ENCODE measurements at regions not wholly inside any gene's neighbourhood (a gene's known extent, or its start where the extent isn't known, plus 50 kb on each side); places are given as distances from the start of the nearest gene placed in this dataset.

GRCh38 chr10:107865691-107866090 is 701.2 kb upstream of the SORCS1 start:
- no peak overlapping the region for H2AFZ ChIP-seq (ENCODE audit: low read length)
- no peaks in the 10 kb centered on the region for H3K4me1 ChIP-seq (ENCODE audit: insufficient read depth, low read length, poor library complexity, severe bottlenecking)
- H4K20me1 ChIP-seq (ENCODE audit: insufficient read depth, low read length, poor library complexity, severe bottlenecking): no peaks in the 10 kb centered on the region
- no peak overlapping the region for H3K4me3 ChIP-seq (ENCODE audit: low read length, poor library complexity, severe bottlenecking)
- H3K9me2 ChIP-seq (replicated peaks; ENCODE audit: low read depth, low read length): no peaks in the 10 kb centered on the region
- H3K27me3 ChIP-seq (ENCODE audit: insufficient read depth, low read length, poor library complexity, severe bottlenecking): no peaks in the 10 kb centered on the region
- no peak for TF ChIP-seq CTCF (conservative IDR thresholded peaks at IDR 0.05; ENCODE audit: low read length)
- no peak for TF ChIP-seq EZH2phosphoT487 (IDR thresholded peaks at IDR 0.05; ENCODE audit: borderline replicate concordance)
- H3K36me3 ChIP-seq (ENCODE audit: insufficient read depth, low read length): no peaks in the 10 kb centered on the region
- H3K9ac ChIP-seq (ENCODE audit: low read depth, low read length, poor library complexity, severe bottlenecking): no peak overlapping the region
- H3K4me2 ChIP-seq (ENCODE audit: low read depth, low read length, poor library complexity, severe bottlenecking): no peak overlapping the region
- no peaks in the 10 kb centered on the region for H3K79me2 ChIP-seq (ENCODE audit: insufficient read depth, low read length)
- no peaks in the 10 kb centered on the region for H3F3A ChIP-seq (ENCODE audit: low read depth)
- no peaks in the 10 kb centered on the region for H3K9me3 ChIP-seq (ENCODE audit: insufficient read depth, low read depth, low read length)

- Histone ChIP-seq H4K20me1 (ENCODE audit: insufficient read depth, low read length, poor library complexity, severe bottlenecking) (no peaks in the 10 kb centered on the region), H3K9me2 (replicated peaks; ENCODE audit: low read depth, low read length) (no peaks in the 10 kb centered on the region), H3F3A (ENCODE audit: low read depth) (no peaks in the 10 kb centered on the region), H3K4me3 (ENCODE audit: low read length, poor library complexity, severe bottlenecking) (no peak overlapping the region), H3K9ac (ENCODE audit: low read depth, low read length, poor library complexity, severe bottlenecking) (no peak overlapping the region), H3K4me1 (ENCODE audit: insufficient read depth, low read length, poor library complexity, severe bottlenecking) (no peaks in the 10 kb centered on the region), H3K4me2 (ENCODE audit: low read depth, low read length, poor library complexity, severe bottlenecking) (no peak overlapping the region), H3K36me3 (ENCODE audit: insufficient read depth, low read length) (no peaks in the 10 kb centered on the region), H2AFZ (ENCODE audit: low read length) (no peak overlapping the region), H3K9me3 (ENCODE audit: insufficient read depth, low read depth, low read length) (no peaks in the 10 kb centered on the region), H3K79me2 (ENCODE audit: insufficient read depth, low read length) (no peaks in the 10 kb centered on the region), H3K27me3 (ENCODE audit: insufficient read depth, low read length, poor library complexity, severe bottlenecking) (no peaks in the 10 kb centered on the region)
- no peak for TF ChIP-seq EZH2phosphoT487 (IDR thresholded peaks at IDR 0.05; ENCODE audit: borderline replicate concordance)
- no peak for TF ChIP-seq CTCF (conservative IDR thresholded peaks at IDR 0.05; ENCODE audit: low read length)
These were observed 694.6 kb upstream of the SORCS1 start for GRCh38 chr10:107859065-107859464.

GRCh38 chr10:107856047-107856315 is 691.5 kb upstream of the SORCS1 start:
- no peaks in the 10 kb centered on the region for H3K9me2 ChIP-seq (replicated peaks; ENCODE audit: low read depth, low read length)
- H3K79me2 ChIP-seq (ENCODE audit: insufficient read depth, low read length): no peaks in the 10 kb centered on the region
- H3K9ac ChIP-seq (ENCODE audit: low read depth, low read length, poor library complexity, severe bottlenecking): no peak overlapping the region
- H3K9me3 ChIP-seq (ENCODE audit: insufficient read depth, low read depth, low read length): no peaks in the 10 kb centered on the region
- no peaks in the 10 kb centered on the region for H3F3A ChIP-seq (ENCODE audit: low read depth)
- no peaks in the 10 kb centered on the region for H3K36me3 ChIP-seq (ENCODE audit: insufficient read depth, low read length)
- H4K20me1 ChIP-seq (ENCODE audit: insufficient read depth, low read length, poor library complexity, severe bottlenecking): no peaks in the 10 kb centered on the region
- H3K4me3 ChIP-seq (ENCODE audit: low read length, poor library complexity, severe bottlenecking): no peak overlapping the region
- H3K27me3 ChIP-seq (ENCODE audit: insufficient read depth, low read length, poor library complexity, severe bottlenecking): no peaks in the 10 kb centered on the region
- H3K4me2 ChIP-seq (ENCODE audit: low read depth, low read length, poor library complexity, severe bottlenecking): no peak overlapping the region
- no peak for TF ChIP-seq EZH2phosphoT487 (IDR thresholded peaks at IDR 0.05; ENCODE audit: borderline replicate concordance)
- no peak for TF ChIP-seq CTCF (conservative IDR thresholded peaks at IDR 0.05; ENCODE audit: low read length)
- H3K4me1 ChIP-seq (ENCODE audit: insufficient read depth, low read length, poor library complexity, severe bottlenecking): no peaks in the 10 kb centered on the region
- no peak overlapping the region for H2AFZ ChIP-seq (ENCODE audit: low read length)

Measured in Loucy (cell line).